Endothelial cell of umbilical vein (primary cell): ENCODE measurements at regions not wholly inside any gene's neighbourhood (a gene's known extent, or its start where the extent isn't known, plus 50 kb on each side); places are given as distances from the start of the nearest gene placed in this dataset.

ENCODE experiments used
- BruUV-seq: library from RNA; stranded (reverse); fragments of 400-500 nt; replicated peaks from 2 replicates; lab custom pipeline; 2021; lab: Mats Ljungman, UMichigan
- CTCF ChIA-PET: fragments of 300-600, 350-600 bp; sonication (Branson Sonifier 250); formaldehyde crosslinking; loops from one replicate; lab custom pipeline; 2021; ENCODE audit warnings: antibody characterized with exemption, inconsistent platforms; lab: Charles Lee
- POLR2A ChIA-PET: fragments of 300-600, 350-600 bp; sonication (Branson Sonifier 250); formaldehyde crosslinking; loops from one replicate; lab custom pipeline; 2021; ENCODE audit warnings: antibody characterized with exemption, inconsistent platforms; lab: Charles Lee
- DNase-seq: peaks from one replicate; pipeline ENCODE4 v3.0.0-alpha.2; 2011; ENCODE audit warnings: low read depth, low spot score
- FAIRE-seq: peaks from 2 replicates; lab custom pipeline; 2011; peaks lifted over from hg19 to GRCh38; lab: Jason Lieb, UNC
- H2AFZ ChIP-seq: 2 replicates; pipeline ENCODE4 v1.6.0; 2012; ENCODE audit warnings: low read depth, low read length, control low read depth, inconsistent platforms
- H3K27ac ChIP-seq: 2 replicates; pipeline ENCODE4 v1.5.1; 2011; ENCODE audit warnings: low read depth, mild to moderate bottlenecking, control low read depth, low read length, moderate library complexity; ENCODE audit not compliant: insufficient read depth
- H3K27me3 ChIP-seq, 2 experiments: 2 replicates each; pipeline versions ENCODE4 v1.6.0 to v1.6.1; 2011; ENCODE audit warnings: low read length in 2 of 2, mixed read lengths in 1 of 2; ENCODE audit not compliant: control insufficient read depth in 2 of 2, insufficient read depth in 2 of 2
- H3K36me3 ChIP-seq, 2 experiments: 2 replicates in 1 of 2; 3 replicates in 1 of 2; pipeline ENCODE4 v1.5.1; 2011; ENCODE audit warnings: low read length in 2 of 2, mild to moderate bottlenecking in 1 of 2, moderate library complexity in 1 of 2; ENCODE audit not compliant: control insufficient read depth in 2 of 2, insufficient read depth in 2 of 2; ENCODE audit errors: extremely low read depth in 1 of 2
- H3K4me1 ChIP-seq: 3 replicates; pipeline ENCODE4 v1.5.1; 2011; ENCODE audit warnings: mild to moderate bottlenecking, low read length; ENCODE audit not compliant: control insufficient read depth, insufficient read depth; ENCODE audit errors: extremely low read depth
- H3K4me2 ChIP-seq: 2 replicates; pipeline ENCODE4 v1.6.1; 2011; ENCODE audit warnings: low read length, control low read depth, mixed read lengths; ENCODE audit not compliant: insufficient read depth
- H3K4me3 ChIP-seq, 3 experiments: fragments of 200-600 bp in 1 of 3; sonication (generic), shearing (Covaris generic) in 1 of 3; replicated peaks in 1 of 3; 2 replicates each; pipeline ENCODE4 v1.5.1; 2011 to 2016; ENCODE audit warnings: control low read depth in 3 of 3, low read length in 3 of 3, mild to moderate bottlenecking in 2 of 3, inconsistent platforms in 1 of 3, low read depth in 1 of 3, moderate library complexity in 1 of 3; ENCODE audit not compliant: insufficient read depth in 1 of 3
- H3K79me2 ChIP-seq: 2 replicates; pipeline ENCODE4 v1.6.0; 2012; ENCODE audit warnings: low read length, inconsistent platforms; ENCODE audit not compliant: control insufficient read depth, insufficient read depth
- H3K9ac ChIP-seq: replicated peaks from 2 replicates; pipeline ENCODE3; 2011; ENCODE audit warnings: low read length, control low read depth; ENCODE audit not compliant: insufficient read depth; ENCODE audit errors: extremely low read depth
- H3K9me1 ChIP-seq: replicated peaks from 3 replicates; pipeline ENCODE4 v1.6.0; 2011; ENCODE audit warnings: mild to moderate bottlenecking, low read length; ENCODE audit not compliant: control insufficient read depth, insufficient read depth; ENCODE audit errors: extremely low read depth
- H3K9me3 ChIP-seq: replicated peaks from 2 replicates; pipeline ENCODE4 v1.5.1; 2012; ENCODE audit warnings: low read length, inconsistent platforms; ENCODE audit not compliant: control insufficient read depth, insufficient read depth
- H4K20me1 ChIP-seq: replicated peaks from 2 replicates; pipeline ENCODE3; 2011; ENCODE audit warnings: mild to moderate bottlenecking, low read length; ENCODE audit not compliant: control insufficient read depth, insufficient read depth; ENCODE audit errors: extremely low read depth
- EZH2 ChIP-seq: IDR thresholded peaks from 2 replicates; pipeline ENCODE4 v1.6.1; 2012; ENCODE audit warnings: borderline replicate concordance, low read depth, mild to moderate bottlenecking, moderate library complexity, low read length, inconsistent platforms; ENCODE audit not compliant: severe bottlenecking
- FOS ChIP-seq: IDR thresholded peaks from 2 replicates; pipeline ENCODE4 v1.6.1; 2011; ENCODE audit warnings: mild to moderate bottlenecking, low read length, moderate library complexity, borderline replicate concordance; ENCODE audit not compliant: insufficient read depth
- GATA2 ChIP-seq: IDR thresholded peaks from 2 replicates; pipeline ENCODE4 v1.7.0; 2011; ENCODE audit warnings: low read depth, mild to moderate bottlenecking, moderate library complexity, mixed read lengths, low read length; ENCODE audit not compliant: insufficient read length, insufficient read depth
- JUN ChIP-seq: IDR thresholded peaks from 2 replicates; pipeline ENCODE4 v1.6.1; 2011; ENCODE audit warnings: borderline replicate concordance, low read depth; ENCODE audit not compliant: insufficient read length, insufficient read depth
- MYC ChIP-seq: IDR thresholded peaks from one replicate; pipeline ENCODE4 v1.6.1; 2011; ENCODE audit warnings: mild to moderate bottlenecking, low read depth, low read length
- POLR2A ChIP-seq: IDR thresholded peaks from 2 replicates; pipeline ENCODE4 v1.6.1; 2012; ENCODE audit warnings: low read depth, mild to moderate bottlenecking, control low read depth, low read length
- POLR2AphosphoS5 ChIP-seq: IDR thresholded peaks from 2 replicates; pipeline ENCODE4 v1.6.1; 2012; ENCODE audit warnings: low read depth, mild to moderate bottlenecking, control low read depth, low read length, moderate library complexity; ENCODE audit not compliant: insufficient read depth
- dilution Hi-C: fragments of 300-500 bp; cut with MboI; formaldehyde crosslinking; loops from one replicate; pipeline ENCODE4 v1.15.0; 2019; ENCODE audit warnings: low sequenced_read_pairs; ENCODE audit not compliant: extremely low pct_ligation_motif_present
- intact Hi-C: fragments of 100-400 bp; cut with micrococcal nuclease; formaldehyde crosslinking; loops from one replicate; pipeline ENCODE4 v1.10.0; 2022
- TF ChIP-seq, protein P1 (sequence below): IDR thresholded peaks from 2 replicates; pipeline ENCODE4 v1.6.1; 2011; ENCODE audit not compliant: insufficient read depth, insufficient read length
- TF ChIP-seq, protein P2 (sequence below), 2 donors: IDR thresholded peaks; 1 replicate in 1 of 2; 2 replicates in 1 of 2; pipeline ENCODE4 v1.5.1; 2011; ENCODE audit warnings: low read length in 2 of 2, mild to moderate bottlenecking in 2 of 2, moderate library complexity in 2 of 2, control low read depth in 1 of 2, inconsistent platforms in 1 of 2, low read depth in 1 of 2; ENCODE audit not compliant: insufficient read depth in 1 of 2; ENCODE audit errors: extremely low read depth in 1 of 2

DNA sequence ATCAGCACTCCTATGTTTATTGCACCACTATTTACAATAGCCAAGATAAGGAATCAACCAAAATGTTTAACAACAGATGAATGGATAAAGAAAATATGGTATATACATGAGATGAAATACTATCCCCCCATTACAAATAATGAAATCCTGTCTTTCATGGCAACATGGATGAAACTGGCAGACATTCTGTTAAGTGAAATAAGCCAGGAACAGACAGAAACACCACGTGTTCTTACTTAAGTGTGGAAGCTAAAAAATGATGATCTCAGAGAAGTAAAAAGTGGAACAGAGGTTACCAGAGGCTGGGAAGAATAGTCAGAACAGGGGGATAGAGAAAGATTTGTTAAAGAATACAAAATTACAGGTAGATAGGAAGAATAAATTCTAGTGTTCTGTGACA is 113.7 kb upstream of the MDM1 start:
- no peaks in the 10 kb centered on the region for H3K79me2 ChIP-seq
- FAIRE-seq (no peak), DNase-seq (no peak)
- H3K4me2 ChIP-seq: no peak overlapping the region
- H3K4me3 ChIP-seq: no peak overlapping the region
- H3K9ac ChIP-seq: no peak overlapping the region
- no peaks in the 10 kb centered on the region for H3K36me3 ChIP-seq
- dilution Hi-C loops: no loop called here
- TF ChIP-seq EZH2: no peak
- TF ChIP-seq FOS: no peak
- no peak for TF ChIP-seq POLR2A
- H3K4me1 ChIP-seq: no peaks in the 10 kb centered on the region
- H4K20me1 ChIP-seq: no peaks in the 10 kb centered on the region
- ChIA-PET CTCF (no interaction called here), POLR2A (no interaction called here)
- BruUV-seq: no TSS peak
- H3K27ac ChIP-seq: no peak overlapping the region
- intact Hi-C loops: no loop called here
- H2AFZ ChIP-seq: no peak overlapping the region
- H3K27me3 ChIP-seq: peaks cover 0 to 1% of the 10 kb centered on the region in 2 experiments
- H3K9me1 ChIP-seq: no peaks in the 10 kb centered on the region
- no peaks in the 10 kb centered on the region for H3K9me3 ChIP-seq

DNA sequence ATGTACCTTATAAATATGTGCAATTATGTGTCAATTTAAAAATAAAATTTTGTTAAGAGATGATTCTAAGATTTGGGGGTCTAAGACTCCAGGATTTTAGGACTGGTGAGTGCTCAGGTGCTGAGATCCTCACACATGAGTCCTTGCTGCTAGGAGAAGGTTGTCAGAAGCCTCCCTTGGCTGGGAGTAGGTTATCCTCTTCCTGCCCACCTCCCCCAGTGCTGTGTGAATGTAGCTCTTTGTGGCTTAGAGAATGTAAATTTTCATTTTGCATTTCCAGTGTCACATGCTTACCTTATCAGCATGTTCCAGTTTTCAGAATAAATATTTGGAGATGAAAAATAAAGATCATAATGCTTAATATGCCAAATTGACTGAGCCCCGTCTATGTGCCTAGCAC is 114.2 kb upstream of the MDM1 start:
- no peaks in the 10 kb centered on the region for H3K79me2 ChIP-seq

More for the DNA sequence above, 114.2 kb upstream of the MDM1 start:
- intact Hi-C loops (no loop called here), dilution Hi-C loops (no loop called here)
- H4K20me1 ChIP-seq: no peaks in the 10 kb centered on the region
- H3K27me3 ChIP-seq: peaks cover 0 to 2% of the 10 kb centered on the region in 2 experiments
- TF ChIP-seq POLR2A (no peak), MYC (no peak), EZH2 (no peak), FOS (no peak), GATA2 (no peak), JUN (no peak), POLR2AphosphoS5 (no peak)
- TF ChIP-seq, protein P1, sequence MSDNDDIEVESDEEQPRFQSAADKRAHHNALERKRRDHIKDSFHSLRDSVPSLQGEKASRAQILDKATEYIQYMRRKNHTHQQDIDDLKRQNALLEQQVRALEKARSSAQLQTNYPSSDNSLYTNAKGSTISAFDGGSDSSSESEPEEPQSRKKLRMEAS: no peak
- TF ChIP-seq, protein P2, sequence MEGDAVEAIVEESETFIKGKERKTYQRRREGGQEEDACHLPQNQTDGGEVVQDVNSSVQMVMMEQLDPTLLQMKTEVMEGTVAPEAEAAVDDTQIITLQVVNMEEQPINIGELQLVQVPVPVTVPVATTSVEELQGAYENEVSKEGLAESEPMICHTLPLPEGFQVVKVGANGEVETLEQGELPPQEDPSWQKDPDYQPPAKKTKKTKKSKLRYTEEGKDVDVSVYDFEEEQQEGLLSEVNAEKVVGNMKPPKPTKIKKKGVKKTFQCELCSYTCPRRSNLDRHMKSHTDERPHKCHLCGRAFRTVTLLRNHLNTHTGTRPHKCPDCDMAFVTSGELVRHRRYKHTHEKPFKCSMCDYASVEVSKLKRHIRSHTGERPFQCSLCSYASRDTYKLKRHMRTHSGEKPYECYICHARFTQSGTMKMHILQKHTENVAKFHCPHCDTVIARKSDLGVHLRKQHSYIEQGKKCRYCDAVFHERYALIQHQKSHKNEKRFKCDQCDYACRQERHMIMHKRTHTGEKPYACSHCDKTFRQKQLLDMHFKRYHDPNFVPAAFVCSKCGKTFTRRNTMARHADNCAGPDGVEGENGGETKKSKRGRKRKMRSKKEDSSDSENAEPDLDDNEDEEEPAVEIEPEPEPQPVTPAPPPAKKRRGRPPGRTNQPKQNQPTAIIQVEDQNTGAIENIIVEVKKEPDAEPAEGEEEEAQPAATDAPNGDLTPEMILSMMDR (IDR thresholded peaks at IDR 0.05; ENCODE audit: extremely low read depth in 1 of 2, insufficient read depth in 1 of 2, low read depth in 1 of 2, low read length in 2 of 2): no peak
- ChIA-PET POLR2A (no interaction called here), CTCF (interaction anchor here (0.8 kb wide), 1 partner anchor 10 kb away, joined by 3 read pairs; no protein-coding TSS in a partner anchor)
- no peaks in the 10 kb centered on the region for H3K9me3 ChIP-seq
- no peak overlapping the region for H3K27ac ChIP-seq
- no peak overlapping the region for H3K4me3 ChIP-seq
- no peaks in the 10 kb centered on the region for H3K4me1 ChIP-seq
- FAIRE-seq (no peak), DNase-seq (no peak)
- no peaks in the 10 kb centered on the region for H3K9me1 ChIP-seq
- BruUV-seq: no TSS peak
- no peaks in the 10 kb centered on the region for H3K36me3 ChIP-seq
- H2AFZ ChIP-seq: no peak overlapping the region
- no peak overlapping the region for H3K4me2 ChIP-seq
- no peak overlapping the region for H3K9ac ChIP-seq
